DOHH2 (cell line): ENCODE measurements at regions not wholly inside any gene's neighbourhood (a gene's known extent, or its start where the extent isn't known, plus 50 kb on each side); places are given as distances from the start of the nearest gene placed in this dataset.
"Not testable (repeated sequence)": the region's sequence is repeated elsewhere in the genome, so short reads cannot be mapped to it uniquely, and the experiment has no call there.

Experiments
- H3F3A ChIP-seq: fragments of 200-600 bp; sonication (generic), shearing (Covaris generic); 2 replicates; pipeline ENCODE4 v1.6.0; 2016; ENCODE audit warnings: antibody characterized with exemption, mild to moderate bottlenecking; ENCODE audit not compliant: control insufficient read depth, insufficient read depth
- H3K27ac ChIP-seq: fragments of 200-600 bp; sonication (generic); 2 replicates; pipeline ENCODE4 v1.5.1; 2014; ENCODE audit warnings: low read depth, mild to moderate bottlenecking, low read length, moderate library complexity
- H3K27me3 ChIP-seq: fragments of 200-600 bp; sonication (generic); 2 replicates; pipeline ENCODE4 v1.6.1; 2014; ENCODE audit warnings: mild to moderate bottlenecking, low read length, mixed read lengths; ENCODE audit not compliant: control insufficient read depth
- H3K36me3 ChIP-seq: fragments of 200-600 bp; sonication (generic); 2 replicates; pipeline ENCODE4 v1.6.1; 2014; ENCODE audit warnings: mild to moderate bottlenecking, low read length, moderate library complexity, mixed read lengths; ENCODE audit not compliant: control insufficient read depth
- H3K4me1 ChIP-seq: fragments of 200-600 bp; sonication (generic); 2 replicates; pipeline ENCODE4 v1.6.1; 2014; ENCODE audit warnings: mild to moderate bottlenecking, low read length, mixed read lengths; ENCODE audit not compliant: control insufficient read depth
- H3K4me2 ChIP-seq: fragments of 200-600 bp; sonication (generic); 2 replicates; pipeline ENCODE4 v1.6.0; 2014; ENCODE audit warnings: mild to moderate bottlenecking, low read length, moderate library complexity
- H3K4me3 ChIP-seq: fragments of 200-600 bp; sonication (generic); 2 replicates; pipeline ENCODE4 v1.5.1; 2014; ENCODE audit warnings: mild to moderate bottlenecking, low read length, mixed read lengths
- H3K79me2 ChIP-seq: fragments of 200-600 bp; sonication (generic); 2 replicates; pipeline ENCODE4 v1.6.1; 2014; ENCODE audit warnings: mild to moderate bottlenecking, low read length, mixed read lengths; ENCODE audit not compliant: control insufficient read depth
- H3K9me2 ChIP-seq: fragments of 200-600 bp; sonication (generic); replicated peaks from 2 replicates; pipeline ENCODE4 v1.6.1; 2014; ENCODE audit warnings: mild to moderate bottlenecking, low read length, mixed read lengths; ENCODE audit not compliant: control insufficient read depth
- H3K9me3 ChIP-seq: fragments of 200-600 bp; sonication (generic); 2 replicates; pipeline ENCODE4 v1.6.1; 2014; ENCODE audit warnings: antibody characterized with exemption, low read length, mixed read lengths; ENCODE audit not compliant: control insufficient read depth, insufficient read depth
- H4K20me1 ChIP-seq: fragments of 200-600 bp; sonication (generic); 2 replicates; pipeline ENCODE4 v1.6.0; 2014; ENCODE audit warnings: low read depth, mild to moderate bottlenecking, antibody characterized with exemption, low read length, moderate library complexity; ENCODE audit not compliant: control insufficient read depth, insufficient read depth
- CTCF ChIP-seq: fragments of 200-600 bp; sonication (generic); IDR thresholded peaks from one replicate; pipeline ENCODE4 v1.5.1; 2014; ENCODE audit warnings: antibody characterized with exemption, mild to moderate bottlenecking, low read depth, low read length; ENCODE audit not compliant: poor library complexity, severe bottlenecking
- EZH2phosphoT487 ChIP-seq: fragments of 200-600 bp; sonication (generic); IDR thresholded peaks from 2 replicates; pipeline ENCODE4 v1.6.1; 2017; ENCODE audit warnings: borderline replicate concordance, mild to moderate bottlenecking, antibody characterized with exemption, low read length, moderate library complexity, mixed read lengths

- no peaks in the 10 kb centered on the region for H4K20me1 ChIP-seq
- H3K36me3 ChIP-seq: no peaks in the 10 kb centered on the region
- H3K27me3 ChIP-seq: no peaks in the 10 kb centered on the region
- no peaks in the 10 kb centered on the region for H3K79me2 ChIP-seq
- H3K4me3 ChIP-seq: no peak overlapping the region
- no peaks in the 10 kb centered on the region for H3K9me2 ChIP-seq
- no peaks in the 10 kb centered on the region for H3F3A ChIP-seq
- no peaks in the 10 kb centered on the region for H3K4me1 ChIP-seq
- no peak overlapping the region for H3K27ac ChIP-seq
- no peaks in the 10 kb centered on the region for H3K9me3 ChIP-seq
- TF ChIP-seq CTCF (no peak), EZH2phosphoT487 (no peak)
- no peak overlapping the region for H3K4me2 ChIP-seq
These were observed 140.2 kb downstream of the TMEM200A start for GRCh38 chr6:130505808-130506598.

- not testable (repeated sequence) for H3K4me3 ChIP-seq, H3K4me1 ChIP-seq, H3K4me2 ChIP-seq, H3F3A ChIP-seq, H4K20me1 ChIP-seq, H3K27ac ChIP-seq, H3K79me2 ChIP-seq, H3K36me3 ChIP-seq, H3K9me3 ChIP-seq, H3K27me3 ChIP-seq, H3K9me2 ChIP-seq
These were observed 141.3 kb downstream of the TMEM200A start for GRCh38 chr6:130507005-130507665.

GRCh38 chr6:130507666-130508028, 141.8 kb downstream of the TMEM200A start:
- no peaks in the 10 kb centered on the region for H3K79me2 ChIP-seq
- H3K4me2 ChIP-seq: no peak overlapping the region
- H3K4me1 ChIP-seq: peaks cover 12% of the 10 kb centered on the region
- H4K20me1 ChIP-seq: no peaks in the 10 kb centered on the region
- TF ChIP-seq CTCF: no peak
- no peak overlapping the region for H3K4me3 ChIP-seq
- no peaks in the 10 kb centered on the region for H3K9me2 ChIP-seq
- no peaks in the 10 kb centered on the region for H3K9me3 ChIP-seq
- H3F3A ChIP-seq: no peaks in the 10 kb centered on the region
- H3K27ac ChIP-seq: no peak overlapping the region
- H3K27me3 ChIP-seq: no peaks in the 10 kb centered on the region
- H3K36me3 ChIP-seq: no peaks in the 10 kb centered on the region

- H3K9me3 ChIP-seq: no peaks in the 10 kb centered on the region
- H3K27ac ChIP-seq: peak overlapping the region; percentile 80
- H3K79me2 ChIP-seq: no peaks in the 10 kb centered on the region
- peaks cover 58% of the 10 kb centered on the region for H3K4me1 ChIP-seq
- H4K20me1 ChIP-seq: no peaks in the 10 kb centered on the region
- no peaks in the 10 kb centered on the region for H3K36me3 ChIP-seq
- H3K9me2 ChIP-seq: no peaks in the 10 kb centered on the region
- peak overlapping the region; percentile 60 for H3K4me2 ChIP-seq
- no peaks in the 10 kb centered on the region for H3K27me3 ChIP-seq
- H3F3A ChIP-seq: peaks cover 11% of the 10 kb centered on the region
- H3K4me3 ChIP-seq: peak overlapping the region; percentile 46
- no peak for TF ChIP-seq EZH2phosphoT487
- no peak for TF ChIP-seq CTCF
These were observed 148.0 kb downstream of the TMEM200A start for GRCh38 chr6:130513770-130514169.
